ENCODE measurements at regions not wholly inside any gene's neighbourhood (a gene's known extent, or its start where the extent isn't known, plus 50 kb on each side); places are given as distances from the start of the nearest gene placed in this dataset.

- DNase-seq (ENCODE audit: low read depth in 1 of 2, low spot score in 1 of 2): no peak
- H3K27me3 ChIP-seq (ENCODE audit: insufficient read depth, poor library complexity, severe bottlenecking): no peaks in the 10 kb centered on the region
- no peak overlapping the region for H3K4me3 ChIP-seq (replicated peaks; ENCODE audit: insufficient read depth, low read length)
- H3K27ac ChIP-seq (replicated peaks): no peak overlapping the region
- TF ChIP-seq POLR2AphosphoS5 (IDR thresholded peaks at IDR 0.05; ENCODE audit: low read depth): no peak
- no peak for TF ChIP-seq CTCF (IDR thresholded peaks at IDR 0.05; ENCODE audit: insufficient read depth, low read length)
- TF ChIP-seq GABPA (IDR thresholded peaks at IDR 0.05; ENCODE audit: low read depth): no peak
- TF ChIP-seq REST (IDR thresholded peaks at IDR 0.05; ENCODE audit: insufficient replicate concordance, low read depth): no peak
- TF ChIP-seq SPI1 (IDR thresholded peaks at IDR 0.05; ENCODE audit: borderline replicate concordance, low read depth): no peak
Measured at GRCh38 chr9:129266536-129266935, 88.5 kb upstream of the IER5L start.

- Histone ChIP-seq H3K4me3 (replicated peaks; ENCODE audit: insufficient read depth, low read length) (no peak overlapping the region), H3K27ac (replicated peaks) (no peak overlapping the region), H3K27me3 (ENCODE audit: insufficient read depth, poor library complexity, severe bottlenecking) (no peaks in the 10 kb centered on the region)
- DNase-seq (ENCODE audit: low read depth in 1 of 2, low spot score in 1 of 2): no peak
- no peak for TF ChIP-seq REST (IDR thresholded peaks at IDR 0.05; ENCODE audit: insufficient replicate concordance, low read depth)
- no peak for TF ChIP-seq GABPA (IDR thresholded peaks at IDR 0.05; ENCODE audit: low read depth)
- no peak for TF ChIP-seq SPI1 (IDR thresholded peaks at IDR 0.05; ENCODE audit: borderline replicate concordance, low read depth)
- no peak for TF ChIP-seq POLR2AphosphoS5 (IDR thresholded peaks at IDR 0.05; ENCODE audit: low read depth)
- no peak for TF ChIP-seq CTCF (IDR thresholded peaks at IDR 0.05; ENCODE audit: insufficient read depth, low read length)
Measured at GRCh38 chr9:129264388-129264787, 86.3 kb upstream of the IER5L start.

GRCh38 chr9:129263836-129264235 is 85.8 kb upstream of the IER5L start:
- DNase-seq (ENCODE audit: low read depth in 1 of 2, low spot score in 1 of 2): no peak
- Histone ChIP-seq H3K27me3 (ENCODE audit: insufficient read depth, poor library complexity, severe bottlenecking) (peaks cover 2% of the 10 kb centered on the region), H3K4me3 (replicated peaks; ENCODE audit: insufficient read depth, low read length) (no peak overlapping the region), H3K27ac (replicated peaks) (no peak overlapping the region)
- no peak for TF ChIP-seq GABPA (IDR thresholded peaks at IDR 0.05; ENCODE audit: low read depth)
- TF ChIP-seq REST (IDR thresholded peaks at IDR 0.05; ENCODE audit: insufficient replicate concordance, low read depth): no peak
- TF ChIP-seq SPI1 (IDR thresholded peaks at IDR 0.05; ENCODE audit: borderline replicate concordance, low read depth): no peak
- TF ChIP-seq CTCF (IDR thresholded peaks at IDR 0.05; ENCODE audit: insufficient read depth, low read length): no peak
- no peak for TF ChIP-seq POLR2AphosphoS5 (IDR thresholded peaks at IDR 0.05; ENCODE audit: low read depth)

All from HL-60 (cell line).